Epithelial cell of proximal tubule (primary cell): ENCODE measurements at regions not wholly inside any gene's neighbourhood (a gene's known extent, or its start where the extent isn't known, plus 50 kb on each side); places are given as distances from the start of the nearest gene placed in this dataset.

ENCODE experiments used
- DNase-seq: peaks from one replicate; pipeline ENCODE4 v3.0.0-alpha.2; 2011; ENCODE audit warnings: low read depth
- H3K4me3 ChIP-seq: 2 replicates; pipeline ENCODE4 v1.5.1; 2011; ENCODE audit warnings: low read depth, mild to moderate bottlenecking, low read length
- CTCF ChIP-seq: conservative IDR thresholded peaks from 2 replicates; pipeline ENCODE4 v1.5.1; 2012; ENCODE audit warnings: low read depth, mild to moderate bottlenecking, low read length

- no peak for TF ChIP-seq CTCF
- no peak for DNase-seq
- H3K4me3 ChIP-seq = no peak overlapping the region
Observed at GRCh38 chr1:55275941-55276341, 60.8 kb upstream of the USP24 start.

- no peak for TF ChIP-seq CTCF
- DNase-seq = no peak
Observed at GRCh38 chr1:55275151-55275748, 60.1 kb upstream of the USP24 start.

GRCh38 chr1:55272994-55273393 lies 57.8 kb upstream of the USP24 start:
- no peak overlapping the region for H3K4me3 ChIP-seq
- TF ChIP-seq CTCF = no peak
- no peak for DNase-seq

More at GRCh38 chr1:55275151-55275748, 60.1 kb upstream of the USP24 start:
- H3K4me3 ChIP-seq = no peak overlapping the region
